NK-92 treated with Interleukin-12 subunit alpha and Interleukin-12 subunit beta, amount 100 ng/mL, for 24 hours (cell line): ENCODE measurements at regions not wholly inside any gene's neighbourhood (a gene's known extent, or its start where the extent isn't known, plus 50 kb on each side); places are given as distances from the start of the nearest gene placed in this dataset.

Source experiments
- DNase-seq: peaks from one replicate; lab custom pipeline; 2025; lab: John Stamatoyannopoulos, UW

DNA sequence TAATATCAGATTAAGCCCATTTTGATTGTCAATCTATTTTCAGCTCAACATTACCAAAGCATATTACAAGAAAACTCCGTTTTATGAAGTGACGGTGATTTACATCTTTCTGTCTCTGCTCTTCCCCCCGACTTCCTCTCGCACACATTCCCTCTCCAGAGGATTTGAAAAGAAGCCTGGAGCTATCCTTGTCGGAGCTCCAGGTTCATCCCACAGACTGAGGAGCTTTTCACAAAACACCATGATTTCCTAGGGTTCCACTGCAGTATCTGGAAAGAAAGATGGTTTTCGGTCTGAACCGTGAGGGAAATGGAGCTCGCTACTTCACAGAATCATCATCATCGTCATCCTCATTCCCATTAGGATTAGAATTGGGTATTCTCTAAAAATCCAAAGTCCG lies 655.5 kb upstream of the MGMT start:
- DNase-seq: no peak

GRCh38 chr10:128812000-128812399 lies 655.0 kb upstream of the MGMT start:
- DNase-seq: no peak

GRCh38 chr10:128813574-128813973 lies 653.5 kb upstream of the MGMT start:
- DNase-seq: no peak

DNA sequence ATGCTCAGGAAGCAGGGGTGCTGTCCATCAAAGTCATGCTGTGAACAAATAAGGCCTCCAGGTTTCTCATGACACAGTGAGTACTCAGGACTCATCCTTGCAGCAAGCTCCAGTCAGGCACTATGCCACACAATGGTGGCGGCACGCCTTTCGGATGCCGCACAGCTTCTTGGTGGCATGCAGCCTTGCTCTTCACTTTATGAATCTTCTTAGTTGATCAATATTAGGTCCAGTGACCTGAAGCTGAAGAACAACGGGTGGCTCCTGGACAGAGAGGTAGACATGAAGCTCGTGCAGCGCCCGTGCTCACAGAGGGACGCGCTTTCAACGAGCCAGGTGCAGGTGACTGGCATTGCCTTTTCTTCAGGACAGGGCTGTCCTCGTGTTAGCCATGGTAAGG lies 653.0 kb upstream of the MGMT start:
- DNase-seq: no peak

- DNase-seq: no peak
These were observed 652.3 kb upstream of the MGMT start for GRCh38 chr10:128814782-128815181.

GRCh38 chr10:128816726-128817125 lies 650.3 kb upstream of the MGMT start:
- no peak for DNase-seq

GRCh38 chr10:128817636-128818035 lies 649.4 kb upstream of the MGMT start:
- no peak for DNase-seq

DNA sequence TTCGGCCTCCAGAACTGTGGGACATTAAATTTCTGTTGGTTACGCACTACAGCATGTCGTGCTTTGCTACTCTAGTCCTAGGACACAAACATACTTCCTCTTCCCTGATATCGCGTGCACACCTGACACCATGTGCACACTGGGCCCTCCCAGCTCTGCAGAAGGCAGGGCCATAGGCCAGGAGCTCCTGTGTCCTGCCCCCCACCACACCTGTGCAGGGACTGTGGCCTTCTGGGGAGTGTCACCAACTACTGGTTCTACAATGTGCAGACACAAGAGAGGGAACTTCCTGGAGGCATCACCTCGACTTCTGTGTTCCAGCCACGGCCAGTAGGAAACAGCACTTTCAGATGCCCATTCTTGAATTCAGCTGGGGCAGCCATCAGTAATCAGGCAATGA lies 646.4 kb upstream of the MGMT start:
- no peak for DNase-seq

DNA sequence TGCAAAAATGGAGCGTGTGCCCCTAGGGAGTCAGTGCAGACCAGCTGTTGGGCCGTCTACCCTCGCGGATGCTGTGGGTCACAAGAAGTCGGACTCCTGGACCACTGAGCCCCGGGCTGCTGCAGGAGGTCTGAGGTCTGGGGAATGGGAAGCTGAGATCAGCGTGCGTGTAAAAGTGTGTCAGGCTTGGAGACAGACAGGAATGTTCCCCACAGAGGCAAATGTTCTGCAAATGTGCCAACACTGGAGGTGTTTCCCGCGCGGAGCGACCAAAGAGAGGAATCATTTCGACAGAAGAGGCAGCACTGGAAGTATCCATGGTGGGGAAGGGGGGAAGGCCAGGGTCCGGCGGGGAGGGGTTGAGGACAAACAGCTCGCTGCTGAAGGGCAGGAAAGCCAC lies 643.8 kb upstream of the MGMT start:
- no peak for DNase-seq

DNA sequence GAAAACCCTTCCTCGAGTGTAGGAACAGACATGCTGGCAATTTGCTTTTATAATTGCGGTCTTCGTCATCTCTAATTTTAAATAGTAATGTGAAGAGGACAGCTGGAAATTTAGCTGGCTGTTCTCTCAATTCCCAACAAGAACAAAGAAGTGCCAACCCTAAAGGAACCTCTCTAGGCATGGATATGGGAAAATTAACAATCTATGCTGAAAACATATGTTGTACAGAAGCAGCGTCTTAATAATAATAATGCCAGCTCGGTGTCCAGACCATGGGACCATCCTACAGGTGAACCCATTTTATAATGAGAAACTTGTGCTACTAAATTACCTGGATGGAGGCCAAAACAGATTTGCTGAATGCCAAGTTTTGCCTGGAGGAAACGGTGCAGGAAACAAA lies 641.4 kb upstream of the MGMT start:
- no peak for DNase-seq

GRCh38 chr10:128833671-128834070 lies 633.4 kb upstream of the MGMT start:
- DNase-seq: no peak

DNA sequence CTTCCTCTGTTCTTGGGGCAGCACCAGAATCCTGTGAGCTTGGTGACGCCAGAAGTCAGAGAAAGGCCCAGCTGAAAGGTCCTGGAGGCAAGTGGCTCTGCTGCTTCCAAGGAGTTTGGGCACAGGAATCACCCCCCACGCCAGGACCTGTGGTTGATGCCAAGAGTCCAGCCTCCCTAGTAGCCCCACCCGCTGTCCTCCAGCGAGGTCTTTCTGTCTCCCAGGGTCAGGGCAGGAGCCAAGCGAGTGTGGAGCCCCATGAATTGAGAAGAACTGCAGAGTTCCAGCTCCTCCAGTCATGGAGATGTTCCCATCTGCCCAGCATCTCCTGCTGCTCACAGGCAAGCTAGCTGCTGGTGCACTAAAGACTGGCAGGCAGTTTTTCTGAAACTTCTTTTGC lies 631.7 kb upstream of the MGMT start:
- DNase-seq: no peak

DNA sequence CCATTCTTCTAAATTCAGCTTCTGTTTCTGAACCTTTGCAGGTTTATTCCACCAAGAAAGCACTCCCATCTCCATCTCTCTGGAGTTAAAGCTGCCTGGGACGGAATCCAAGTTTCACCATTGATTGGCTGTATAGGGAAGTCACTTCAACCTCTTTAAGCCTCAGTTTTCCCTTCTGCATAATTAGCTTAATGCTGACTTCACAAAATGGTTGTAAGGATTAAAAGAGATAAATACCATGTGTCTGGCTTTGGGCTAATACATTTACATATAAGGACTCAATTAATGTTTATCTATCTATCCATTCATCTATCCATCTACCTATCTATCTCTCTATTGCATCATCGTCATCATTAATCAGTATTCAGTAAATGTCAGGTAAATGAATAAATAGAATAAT lies 629.6 kb upstream of the MGMT start:
- no peak for DNase-seq

DNA sequence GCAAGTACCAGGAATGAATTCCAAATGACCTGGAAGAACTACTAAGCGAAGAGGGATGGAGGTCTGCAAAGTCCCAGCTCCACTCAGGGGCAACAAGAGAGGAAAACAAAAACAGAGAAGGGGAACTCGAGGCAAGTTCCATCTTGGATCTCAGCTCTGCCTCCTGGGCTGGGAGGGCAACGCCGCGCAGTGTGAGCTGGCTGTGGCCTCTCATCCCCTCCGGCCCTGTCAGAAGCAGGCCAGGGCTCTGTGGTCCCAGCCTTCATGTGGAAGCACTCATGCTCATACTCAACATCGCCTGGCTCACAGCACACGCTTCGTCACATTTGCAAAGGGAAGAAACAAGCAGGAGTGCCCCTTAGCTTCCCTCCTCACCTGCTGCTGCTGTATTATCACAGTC lies 627.9 kb upstream of the MGMT start:
- no peak for DNase-seq

DNA sequence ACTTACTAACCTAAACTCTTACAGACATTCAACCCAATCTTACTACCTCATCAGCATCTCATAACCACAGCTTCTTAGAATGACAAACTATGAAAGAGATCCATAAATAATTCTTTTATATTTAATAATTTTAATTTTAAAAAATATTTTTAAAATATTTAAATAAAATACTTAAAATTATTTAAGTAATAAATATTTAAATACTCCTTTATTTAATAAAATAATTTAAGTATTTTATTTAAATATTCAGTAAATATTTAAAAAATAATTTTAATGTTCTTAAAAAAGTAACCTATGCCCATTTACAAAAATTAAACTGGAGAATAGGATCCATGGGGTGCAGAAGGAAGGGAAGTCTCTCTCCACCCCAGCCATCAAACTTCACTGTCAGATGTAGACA lies 627.3 kb upstream of the MGMT start:
- DNase-seq: no peak

GRCh38 chr10:128843972-128844371 lies 623.1 kb upstream of the MGMT start:
- no peak for DNase-seq

DNA sequence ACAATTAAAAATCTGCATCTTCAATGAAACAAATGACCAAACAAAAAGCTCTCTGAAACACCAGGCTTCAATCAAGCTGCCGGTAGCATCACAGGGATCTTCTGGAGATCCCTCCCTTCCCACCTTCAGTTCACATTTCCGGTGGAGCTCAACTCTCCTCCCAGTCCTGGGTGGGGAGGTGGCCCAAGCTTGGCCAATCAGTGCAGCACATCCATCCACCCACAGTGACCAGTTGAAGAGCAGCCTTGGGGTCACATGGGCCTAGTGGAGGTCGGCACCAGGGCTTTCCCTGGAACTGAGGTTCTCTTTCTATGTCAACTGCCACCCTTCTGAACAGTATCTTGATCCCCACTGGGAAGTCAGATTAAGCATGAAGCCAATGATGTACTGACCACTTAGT lies 620.1 kb upstream of the MGMT start:
- DNase-seq: no peak

DNA sequence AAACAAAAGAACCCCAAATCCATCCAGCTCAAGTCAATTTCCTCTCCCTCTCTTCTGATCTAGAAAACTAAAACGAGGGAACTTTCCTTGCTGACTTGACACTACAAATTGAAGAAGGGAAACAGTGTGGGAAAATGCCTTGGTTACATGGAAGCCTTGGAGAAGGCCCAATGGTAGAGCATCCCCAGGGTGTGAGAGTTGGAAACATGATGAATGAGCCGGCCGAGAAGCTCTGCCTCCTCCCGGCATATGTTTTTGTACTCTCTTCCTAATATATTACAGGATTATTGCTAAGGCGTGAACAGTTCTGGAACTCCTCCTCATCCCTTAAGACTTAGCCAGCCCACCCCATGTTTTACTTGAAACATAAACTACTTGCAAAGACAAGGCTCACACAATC lies 618.2 kb upstream of the MGMT start:
- DNase-seq: no peak

- DNase-seq: no peak
These were observed 616.4 kb upstream of the MGMT start for GRCh38 chr10:128850647-128851046.

GRCh38 chr10:128851281-128851680 lies 615.8 kb upstream of the MGMT start:
- DNase-seq: no peak

- DNase-seq: no peak
These were observed 615.3 kb upstream of the MGMT start for GRCh38 chr10:128851726-128852125.

GRCh38 chr10:128852449-128852848 lies 614.6 kb upstream of the MGMT start:
- no peak for DNase-seq

DNA sequence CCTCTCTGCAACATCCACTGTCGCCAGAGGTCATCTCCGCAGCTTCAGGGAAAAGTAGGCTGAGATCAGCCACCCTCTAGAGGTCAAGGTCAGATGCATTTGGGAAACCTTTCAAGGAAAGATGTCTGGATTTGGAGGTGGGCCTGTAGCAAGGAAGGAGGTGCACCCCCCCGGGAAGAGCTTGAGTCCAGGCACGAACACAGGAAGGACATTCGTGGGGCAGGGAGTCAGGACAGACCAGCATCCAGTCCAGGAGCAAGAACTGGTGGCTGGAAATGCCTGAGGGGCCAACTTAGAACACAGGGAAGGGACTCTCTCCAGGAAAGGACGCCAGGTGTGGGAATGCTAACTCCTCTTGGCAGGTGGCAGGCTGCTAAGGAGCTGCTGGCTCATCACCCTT lies 614.1 kb upstream of the MGMT start:
- no peak for DNase-seq

DNA sequence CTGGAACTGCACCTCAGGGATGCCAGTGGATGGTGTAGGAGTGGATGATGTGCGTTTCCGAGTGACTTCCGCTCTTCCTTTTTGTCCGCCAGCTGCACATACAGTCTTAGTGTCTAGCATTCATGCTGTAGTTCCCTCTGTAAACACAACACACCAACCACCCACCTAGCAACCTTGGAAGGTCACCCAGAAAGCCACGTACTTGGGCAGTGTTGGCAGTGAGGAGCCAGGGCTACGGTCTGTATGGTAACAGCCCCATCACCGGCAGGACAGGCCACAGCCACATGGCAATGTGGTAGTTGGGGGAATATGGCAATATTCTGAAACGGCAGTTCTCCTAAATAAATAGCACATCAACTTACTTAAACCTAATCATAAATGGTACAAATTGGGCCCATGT lies 613.5 kb upstream of the MGMT start:
- DNase-seq: no peak

DNA sequence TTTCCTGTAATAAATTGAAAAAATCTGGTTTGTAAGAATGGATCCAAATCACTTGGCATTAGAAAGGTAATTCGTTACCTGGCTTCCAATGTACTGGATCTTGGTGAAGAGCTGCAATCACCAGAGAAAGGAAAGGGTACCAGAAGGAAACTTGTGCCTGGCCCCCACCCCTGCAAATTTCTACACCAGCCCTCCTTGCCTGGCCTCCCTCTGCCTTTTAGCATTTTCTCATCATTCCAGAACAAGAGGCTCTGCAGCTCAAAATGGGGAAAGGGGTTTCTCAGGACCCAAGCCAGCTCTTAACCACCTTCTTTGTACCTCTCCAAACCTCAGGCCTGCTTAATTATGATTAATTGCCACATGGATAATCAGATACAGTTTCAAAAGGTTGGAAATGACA lies 612.8 kb upstream of the MGMT start:
- no peak for DNase-seq
